ENCODE measurements at regions not wholly inside any gene's neighbourhood (a gene's known extent, or its start where the extent isn't known, plus 50 kb on each side); places are given as distances from the start of the nearest gene placed in this dataset.

DNA sequence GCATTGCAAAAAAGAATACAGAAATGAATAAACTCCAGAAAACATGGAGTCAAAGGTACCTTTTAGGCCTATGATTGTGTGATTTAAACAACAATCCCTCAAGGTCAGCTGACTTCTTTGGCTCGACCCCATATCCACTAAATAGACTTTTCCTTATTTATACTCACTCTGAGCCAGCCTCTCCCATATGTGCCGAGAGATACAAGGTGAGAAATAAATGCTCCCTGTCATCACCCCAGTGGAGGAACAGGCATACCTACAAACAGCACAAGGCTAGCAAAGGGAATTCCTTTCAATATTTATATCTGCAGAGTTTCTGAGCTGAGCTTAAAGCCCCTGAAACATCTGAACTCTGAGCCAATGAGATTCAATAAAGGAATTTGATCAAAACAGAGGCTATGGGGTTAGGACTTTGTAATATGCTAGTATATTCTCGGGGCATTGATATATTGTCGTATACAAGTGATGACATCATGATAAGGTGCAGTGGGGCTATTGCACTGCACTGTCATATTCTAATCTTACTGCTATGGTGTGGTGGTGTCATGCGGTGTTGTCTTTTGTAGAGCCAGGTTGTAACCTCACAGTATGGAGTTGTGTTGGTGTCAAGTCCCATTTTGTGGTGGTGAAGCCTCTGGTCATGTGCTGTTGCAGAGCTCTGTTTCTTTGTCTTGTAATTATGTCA, 56.0 kb upstream of the GALNT18 start:
- no peaks in the 10 kb centered on the region for H3K79me2 ChIP-seq (ENCODE audit: insufficient read depth)
- H3K36me3 ChIP-seq (replicated peaks in 1 of 2; ENCODE audit: control insufficient read depth in 1 of 2, insufficient read depth in 2 of 2, low read length in 1 of 2), result no peaks in the 10 kb centered on the region
- WGBS (ENCODE audit: low lambda C conversion rate), result 35% methylated on average over 5 of the region's 5 CpGs
- no peak for TF ChIP-seq FOSL2 (IDR thresholded peaks at IDR 0.05; ENCODE audit: borderline replicate concordance, low read depth)
- TF ChIP-seq ELF1 (IDR thresholded peaks at IDR 0.05), result no peak
- TF ChIP-seq MEF2A (IDR thresholded peaks at IDR 0.05; ENCODE audit: borderline replicate concordance, low read depth), result no peak
- TF ChIP-seq, protein P1, sequence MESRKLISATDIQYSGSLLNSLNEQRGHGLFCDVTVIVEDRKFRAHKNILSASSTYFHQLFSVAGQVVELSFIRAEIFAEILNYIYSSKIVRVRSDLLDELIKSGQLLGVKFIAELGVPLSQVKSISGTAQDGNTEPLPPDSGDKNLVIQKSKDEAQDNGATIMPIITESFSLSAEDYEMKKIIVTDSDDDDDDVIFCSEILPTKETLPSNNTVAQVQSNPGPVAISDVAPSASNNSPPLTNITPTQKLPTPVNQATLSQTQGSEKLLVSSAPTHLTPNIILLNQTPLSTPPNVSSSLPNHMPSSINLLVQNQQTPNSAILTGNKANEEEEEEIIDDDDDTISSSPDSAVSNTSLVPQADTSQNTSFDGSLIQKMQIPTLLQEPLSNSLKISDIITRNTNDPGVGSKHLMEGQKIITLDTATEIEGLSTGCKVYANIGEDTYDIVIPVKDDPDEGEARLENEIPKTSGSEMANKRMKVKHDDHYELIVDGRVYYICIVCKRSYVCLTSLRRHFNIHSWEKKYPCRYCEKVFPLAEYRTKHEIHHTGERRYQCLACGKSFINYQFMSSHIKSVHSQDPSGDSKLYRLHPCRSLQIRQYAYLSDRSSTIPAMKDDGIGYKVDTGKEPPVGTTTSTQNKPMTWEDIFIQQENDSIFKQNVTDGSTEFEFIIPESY (IDR thresholded peaks at IDR 0.05; ENCODE audit: borderline replicate concordance, low read depth), result no peak
- TF ChIP-seq, protein P2, sequence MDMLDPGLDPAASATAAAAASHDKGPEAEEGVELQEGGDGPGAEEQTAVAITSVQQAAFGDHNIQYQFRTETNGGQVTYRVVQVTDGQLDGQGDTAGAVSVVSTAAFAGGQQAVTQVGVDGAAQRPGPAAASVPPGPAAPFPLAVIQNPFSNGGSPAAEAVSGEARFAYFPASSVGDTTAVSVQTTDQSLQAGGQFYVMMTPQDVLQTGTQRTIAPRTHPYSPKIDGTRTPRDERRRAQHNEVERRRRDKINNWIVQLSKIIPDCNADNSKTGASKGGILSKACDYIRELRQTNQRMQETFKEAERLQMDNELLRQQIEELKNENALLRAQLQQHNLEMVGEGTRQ (IDR thresholded peaks at IDR 0.05; ENCODE audit: borderline replicate concordance, low read depth, low read length), result no peak
- no peak for TF ChIP-seq GATA2 (CRISPR knock-in tag; IDR thresholded peaks at IDR 0.05)
- H3K4me2 ChIP-seq, result no peak overlapping the region
- no peak overlapping the region for H2AFZ ChIP-seq (ENCODE audit: low read depth)
- ChIA-PET CTCF (interaction anchor here (0.6 to 1.0 kb wide), 4 partner anchors 9 to 735 kb away, joined by 3 to 4 read pairs (median 3); no protein-coding TSS in a partner anchor), POLR2A (no interaction called here)
- H3K9me2 ChIP-seq, result no peaks in the 10 kb centered on the region
- DNase-seq, result no peak
- H3K4me1 ChIP-seq (ENCODE audit: control insufficient read depth in 1 of 2, insufficient read depth in 2 of 2, low read depth in 1 of 2, low read length in 1 of 2), result no peaks in the 10 kb centered on the region
- no peak overlapping the region for H3K9ac ChIP-seq
- no peaks in the 10 kb centered on the region; the same call in 1 of the 2 replicates for H3K27me3 ChIP-seq (ENCODE audit: insufficient read depth)
- H3F3A ChIP-seq (replicated peaks; ENCODE audit: insufficient read depth), result no peaks in the 10 kb centered on the region
- H3K9me3 ChIP-seq, result no peaks in the 10 kb centered on the region
- no peaks in the 10 kb centered on the region for H4K20me1 ChIP-seq (ENCODE audit: insufficient read depth)
- H3K4me3 ChIP-seq (ENCODE audit: low read depth in 2 of 2, low read length in 1 of 2), result no peak overlapping the region
- H3K27ac ChIP-seq (ENCODE audit: low read depth in 2 of 2, low read length in 1 of 2), result no peak overlapping the region

DNA sequence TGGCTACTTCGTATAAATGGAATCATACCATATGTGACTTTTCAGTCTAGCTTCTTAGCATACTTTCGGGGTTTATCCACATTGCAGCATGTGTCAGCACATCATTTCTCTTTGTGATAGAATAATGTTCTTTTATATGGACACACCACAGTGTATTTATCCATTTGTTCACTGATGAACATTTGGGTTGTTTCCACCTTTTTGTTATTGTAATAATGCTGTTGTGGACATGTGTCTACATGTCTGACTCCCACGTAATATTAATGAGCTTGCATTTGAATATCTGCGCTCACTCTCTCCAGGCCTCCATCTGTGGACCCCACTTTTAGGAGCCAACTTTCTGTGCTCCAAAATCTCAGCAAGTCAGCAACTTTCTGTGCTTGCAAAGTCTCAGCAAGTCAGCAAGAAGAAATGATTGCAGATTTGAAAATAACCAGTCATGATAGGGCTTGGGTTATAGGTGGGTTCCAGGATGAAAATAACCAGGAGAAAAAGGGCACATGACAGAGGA, 53.9 kb upstream of the GALNT18 start:
- POLR2A ChIA-PET, result no interaction called here
- DNase-seq, result no peak
- no peaks in the 10 kb centered on the region for H3K9me3 ChIP-seq
- no peaks in the 10 kb centered on the region for H3K36me3 ChIP-seq (replicated peaks in 1 of 2; ENCODE audit: control insufficient read depth in 1 of 2, insufficient read depth in 2 of 2, low read length in 1 of 2)
- CTCF ChIA-PET, result no interaction called here
- H3F3A ChIP-seq (replicated peaks; ENCODE audit: insufficient read depth), result no peaks in the 10 kb centered on the region
- no peak overlapping the region for H3K4me2 ChIP-seq
- H3K79me2 ChIP-seq (ENCODE audit: insufficient read depth), result no peaks in the 10 kb centered on the region
- WGBS (ENCODE audit: low lambda C conversion rate), result 41% methylated on average over 4 of the region's 4 CpGs
- H3K27me3 ChIP-seq (ENCODE audit: insufficient read depth), result no peaks in the 10 kb centered on the region; the same call in 1 of the 2 replicates
- H3K4me1 ChIP-seq (ENCODE audit: control insufficient read depth in 1 of 2, insufficient read depth in 2 of 2, low read depth in 1 of 2, low read length in 1 of 2), result no peaks in the 10 kb centered on the region
- H3K4me3 ChIP-seq (ENCODE audit: low read depth in 2 of 2, low read length in 1 of 2), result no peak overlapping the region
- H3K27ac ChIP-seq (ENCODE audit: low read depth in 2 of 2, low read length in 1 of 2), result no peak overlapping the region
- TF ChIP-seq RFX5 (IDR thresholded peaks at IDR 0.05; ENCODE audit: low read length) (no peak), TEAD4 (IDR thresholded peaks at IDR 0.05; ENCODE audit: borderline replicate concordance, insufficient read depth) (no peak), NRF1 (IDR thresholded peaks at IDR 0.05; ENCODE audit: low read depth, low read length) (no peak), RCOR1 (IDR thresholded peaks at IDR 0.05; ENCODE audit: low read length) (no peak), EZH2phosphoT487 (IDR thresholded peaks at IDR 0.05; ENCODE audit: borderline replicate concordance, low read depth) (no peak), EP300 (IDR thresholded peaks at IDR 0.05; ENCODE audit: borderline replicate concordance in 1 of 2, low read depth in 1 of 2, low read length in 1 of 2) (no peak), RXRA (IDR thresholded peaks at IDR 0.05; ENCODE audit: borderline replicate concordance, low read depth) (no peak), SIN3A (IDR thresholded peaks at IDR 0.05; ENCODE audit: borderline replicate concordance, low read depth, low read length) (no peak), FOSL2 (IDR thresholded peaks at IDR 0.05; ENCODE audit: borderline replicate concordance, low read depth) (no peak), GATA2 (CRISPR knock-in tag; IDR thresholded peaks at IDR 0.05) (no peak)
- TF ChIP-seq, protein P3, sequence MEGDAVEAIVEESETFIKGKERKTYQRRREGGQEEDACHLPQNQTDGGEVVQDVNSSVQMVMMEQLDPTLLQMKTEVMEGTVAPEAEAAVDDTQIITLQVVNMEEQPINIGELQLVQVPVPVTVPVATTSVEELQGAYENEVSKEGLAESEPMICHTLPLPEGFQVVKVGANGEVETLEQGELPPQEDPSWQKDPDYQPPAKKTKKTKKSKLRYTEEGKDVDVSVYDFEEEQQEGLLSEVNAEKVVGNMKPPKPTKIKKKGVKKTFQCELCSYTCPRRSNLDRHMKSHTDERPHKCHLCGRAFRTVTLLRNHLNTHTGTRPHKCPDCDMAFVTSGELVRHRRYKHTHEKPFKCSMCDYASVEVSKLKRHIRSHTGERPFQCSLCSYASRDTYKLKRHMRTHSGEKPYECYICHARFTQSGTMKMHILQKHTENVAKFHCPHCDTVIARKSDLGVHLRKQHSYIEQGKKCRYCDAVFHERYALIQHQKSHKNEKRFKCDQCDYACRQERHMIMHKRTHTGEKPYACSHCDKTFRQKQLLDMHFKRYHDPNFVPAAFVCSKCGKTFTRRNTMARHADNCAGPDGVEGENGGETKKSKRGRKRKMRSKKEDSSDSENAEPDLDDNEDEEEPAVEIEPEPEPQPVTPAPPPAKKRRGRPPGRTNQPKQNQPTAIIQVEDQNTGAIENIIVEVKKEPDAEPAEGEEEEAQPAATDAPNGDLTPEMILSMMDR (IDR thresholded peaks at IDR 0.05), result no peak
- TF ChIP-seq, protein P4, sequence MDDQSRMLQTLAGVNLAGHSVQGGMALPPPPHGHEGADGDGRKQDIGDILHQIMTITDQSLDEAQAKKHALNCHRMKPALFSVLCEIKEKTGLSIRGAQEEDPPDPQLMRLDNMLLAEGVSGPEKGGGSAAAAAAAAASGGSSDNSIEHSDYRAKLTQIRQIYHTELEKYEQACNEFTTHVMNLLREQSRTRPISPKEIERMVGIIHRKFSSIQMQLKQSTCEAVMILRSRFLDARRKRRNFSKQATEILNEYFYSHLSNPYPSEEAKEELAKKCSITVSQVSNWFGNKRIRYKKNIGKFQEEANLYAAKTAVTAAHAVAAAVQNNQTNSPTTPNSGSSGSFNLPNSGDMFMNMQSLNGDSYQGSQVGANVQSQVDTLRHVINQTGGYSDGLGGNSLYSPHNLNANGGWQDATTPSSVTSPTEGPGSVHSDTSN (IDR thresholded peaks at IDR 0.05), result no peak
- TF ChIP-seq, protein P2 (IDR thresholded peaks at IDR 0.05; ENCODE audit: borderline replicate concordance, low read depth, low read length), result no peak
- H2AFZ ChIP-seq (ENCODE audit: low read depth), result no peak overlapping the region
- H3K9me2 ChIP-seq, result no peaks in the 10 kb centered on the region
- no peak overlapping the region for H3K9ac ChIP-seq
- H4K20me1 ChIP-seq (ENCODE audit: insufficient read depth), result no peaks in the 10 kb centered on the region

All from SK-N-SH (cell line).